Caki2 (cell line): ENCODE measurements at regions not wholly inside any gene's neighbourhood (a gene's known extent, or its start where the extent isn't known, plus 50 kb on each side); places are given as distances from the start of the nearest gene placed in this dataset.
"Not testable (repeated sequence)": the region's sequence is repeated elsewhere in the genome, so short reads cannot be mapped to it uniquely, and the experiment has no call there.

Source experiments
- DNase-seq: peaks from one replicate; pipeline ENCODE4 v3.0.0-alpha.2; 2015; ENCODE audit warnings: low read depth
- in situ Hi-C: cut with HindIII; loops from 2 replicates; pipeline ENCODE4 v1.10.0; 2016; ENCODE audit warnings: low sequenced_read_pairs, low pct_unique_long_range_greater_than_20kb, mixed read lengths

GRCh38 chr4:13912966-13913365 is 285.4 kb upstream of the BOD1L1 start:
- DNase-seq = no peak
- in situ Hi-C loops = no loop called here

DNA sequence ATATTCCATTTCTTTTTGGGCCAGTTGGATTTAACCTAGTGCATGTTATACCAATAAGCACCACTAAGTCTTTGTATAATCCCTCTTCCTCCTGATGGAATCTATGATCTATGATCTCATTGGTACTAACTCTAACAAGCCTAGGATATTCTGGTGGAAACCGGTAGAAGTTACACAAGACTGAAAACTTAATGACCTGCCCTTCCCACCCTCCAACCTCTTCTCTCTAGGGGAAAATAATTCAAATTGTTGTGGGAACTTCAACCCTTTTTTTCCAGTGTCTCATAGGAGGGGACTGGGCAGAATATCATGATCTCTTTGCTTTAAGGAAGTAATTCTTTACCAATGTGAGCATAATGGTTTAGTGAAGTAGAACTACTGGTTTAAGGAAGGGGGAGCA is 289.5 kb upstream of the BOD1L1 start:
- DNase-seq = peak; percentile 67
- in situ Hi-C loops = no loop called here

DNA sequence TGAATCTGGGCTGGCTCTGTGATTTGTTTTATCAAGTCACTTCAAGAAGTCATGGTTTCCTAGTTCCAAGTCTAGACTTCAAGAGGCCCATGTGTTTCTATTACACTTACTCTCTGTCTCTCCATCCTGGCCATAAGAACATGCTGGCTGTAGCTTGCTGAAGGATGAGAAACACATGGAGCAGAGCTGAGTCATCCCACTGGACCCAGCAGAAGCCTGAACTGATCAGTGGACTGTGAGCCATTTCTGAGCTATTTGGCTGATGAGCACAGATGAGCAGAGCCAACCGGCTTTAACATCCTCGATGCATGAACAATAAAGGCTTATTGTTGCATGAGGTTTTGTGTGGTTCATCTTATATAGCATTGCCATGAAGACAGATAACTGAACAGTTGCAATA is 290.6 kb upstream of the BOD1L1 start:
- in situ Hi-C loops = no loop called here
- peak; percentile 63 for DNase-seq

DNA sequence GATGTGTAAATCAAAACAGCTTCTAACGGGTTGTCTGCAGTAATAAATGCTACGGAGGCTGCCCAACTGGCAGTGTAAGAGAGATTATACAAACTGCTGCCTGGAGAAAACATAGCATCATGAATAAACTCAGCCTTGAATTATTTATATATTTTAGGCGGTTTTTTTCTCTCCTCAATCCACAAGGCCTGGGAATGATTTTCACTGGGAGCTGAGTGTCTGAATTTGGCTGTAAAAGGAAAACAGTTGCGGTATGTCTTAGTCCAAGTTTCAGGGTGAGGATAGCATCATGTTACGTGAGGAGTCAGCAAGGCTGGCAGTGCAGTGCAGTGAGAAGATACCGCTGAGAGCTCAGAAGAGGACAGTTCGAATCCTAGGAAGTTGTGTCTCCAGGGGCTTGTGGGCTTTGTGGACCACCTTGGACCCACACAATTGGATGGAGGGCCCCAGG is 291.5 kb upstream of the BOD1L1 start:
- no peak for DNase-seq
- in situ Hi-C loops = no loop called here

DNA sequence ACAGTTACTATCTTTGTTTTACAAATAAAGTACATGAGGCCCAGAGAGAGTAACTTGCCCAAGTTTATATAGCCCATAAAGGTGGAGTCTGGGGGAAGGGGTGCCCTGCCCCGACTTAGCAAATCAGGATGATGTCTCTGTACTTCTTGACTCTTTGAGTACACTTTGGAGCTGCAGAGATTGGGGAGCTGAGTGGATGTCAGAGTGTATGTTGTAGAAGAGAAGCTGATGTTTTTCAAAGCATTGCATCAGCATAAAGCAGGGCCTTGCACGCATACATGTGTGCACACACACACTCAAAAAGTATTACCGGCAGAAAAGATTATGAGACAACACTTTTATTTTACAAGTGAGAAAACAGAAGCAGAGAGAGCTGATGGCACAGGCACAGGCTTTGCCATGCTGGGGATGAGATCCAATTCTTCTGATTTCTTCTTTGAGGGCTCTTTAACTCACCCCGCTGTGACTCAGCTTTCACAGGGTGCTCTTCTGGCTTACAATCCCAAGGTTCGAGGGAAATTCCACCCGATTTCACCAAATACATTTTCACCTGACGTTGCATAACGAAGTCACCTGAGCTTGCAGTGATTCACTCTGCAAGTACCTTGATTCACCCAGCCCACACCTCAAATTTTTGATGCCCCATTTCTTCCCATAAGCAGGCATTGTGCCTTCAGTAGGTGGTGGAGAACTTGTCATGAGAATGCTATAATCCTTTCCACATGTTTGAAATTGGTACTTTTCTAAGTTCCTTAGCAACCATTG is 292.8 kb upstream of the BOD1L1 start:
- DNase-seq = no peak

GRCh38 chr4:13920901-13921300 is 293.4 kb upstream of the BOD1L1 start:
- DNase-seq = peak; percentile 94
- in situ Hi-C loops = no loop called here

More for the DNA sequence above, 292.8 kb upstream of the BOD1L1 start:
- in situ Hi-C loops = no loop called here

DNA sequence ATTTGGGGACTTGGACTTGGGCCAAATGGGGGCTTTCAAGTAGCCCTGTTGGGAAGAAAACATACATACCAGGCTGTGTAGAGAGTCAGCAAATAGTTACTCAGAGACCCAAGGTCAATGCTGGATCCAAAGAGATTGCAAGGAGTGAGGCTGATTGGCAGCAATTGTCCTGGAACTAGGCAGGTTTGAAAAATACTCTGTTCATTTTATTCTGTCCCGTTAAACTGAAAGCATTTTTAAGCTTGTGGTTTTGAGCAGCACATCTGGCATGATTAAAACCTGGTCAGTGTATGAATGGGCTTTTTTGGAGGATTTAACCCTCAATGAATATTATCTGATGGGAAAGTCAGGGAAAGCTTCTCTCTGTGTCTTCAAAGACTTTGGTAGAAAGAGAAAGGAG is 294.3 kb upstream of the BOD1L1 start:
- in situ Hi-C loops = no loop called here

DNA sequence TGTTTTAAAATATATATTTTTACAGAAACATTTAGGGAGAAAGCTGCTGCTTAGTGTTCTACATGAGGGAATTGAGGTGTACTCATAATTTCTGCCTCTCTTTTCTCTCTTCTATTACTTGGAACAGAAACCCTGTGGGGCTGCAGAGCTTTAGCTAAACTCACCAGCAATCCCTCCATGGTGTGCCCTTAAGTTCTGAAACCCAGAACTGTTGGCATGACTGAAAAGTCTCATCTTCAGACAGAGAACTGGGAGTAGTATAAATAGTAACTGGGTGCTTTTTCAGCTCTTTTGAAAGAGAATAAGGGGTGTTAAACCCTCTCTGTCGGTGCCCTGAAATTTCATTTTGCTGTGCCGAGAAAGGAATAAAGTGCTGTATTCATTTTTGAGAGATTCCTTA is 294.9 kb upstream of the BOD1L1 start:
- DNase-seq = no peak
- in situ Hi-C loops = no loop called here

More for the DNA sequence above, 294.3 kb upstream of the BOD1L1 start:
- no peak for DNase-seq

DNA sequence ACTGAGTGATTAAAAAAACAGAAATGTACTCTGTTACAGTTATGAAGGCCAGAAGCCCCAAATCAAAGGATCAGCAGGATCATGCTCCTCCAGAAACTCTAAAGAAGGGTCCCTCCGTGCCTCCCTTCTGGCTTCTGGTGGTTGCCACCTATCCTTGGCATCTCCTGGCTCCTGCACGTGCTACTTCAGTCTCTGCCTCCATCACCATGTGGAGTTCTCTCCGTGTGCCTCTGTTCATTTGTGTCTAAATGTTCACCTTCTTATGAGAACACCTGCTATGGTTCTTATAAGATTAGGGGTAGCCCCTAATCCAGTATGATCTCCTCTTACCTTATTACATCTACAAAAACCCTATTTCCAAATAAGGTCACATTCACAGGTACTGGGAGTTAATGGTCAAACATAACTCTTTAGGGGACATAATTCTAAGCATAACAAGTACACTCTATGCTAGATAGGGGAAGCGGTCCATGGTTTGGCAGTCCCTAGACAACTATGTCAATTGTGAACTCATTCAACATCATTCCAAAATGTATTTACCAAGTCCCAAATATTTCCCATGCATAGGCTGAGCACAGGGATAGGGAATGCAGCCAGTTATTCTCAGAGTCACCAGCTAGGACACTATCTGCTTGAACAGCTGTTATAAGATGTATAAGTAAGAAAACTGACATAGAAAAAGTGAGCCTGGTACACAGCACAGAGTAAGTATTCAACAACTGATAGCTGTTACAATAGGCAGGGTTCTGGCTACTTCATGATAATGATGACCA is 295.5 kb upstream of the BOD1L1 start:
- in situ Hi-C loops = no loop called here
- no peak for DNase-seq

- DNase-seq, in situ Hi-C loops: not testable (repeated sequence)
These were observed 297.4 kb upstream of the BOD1L1 start for GRCh38 chr4:13924900-13925299.

GRCh38 chr4:13928214-13928613 is 300.7 kb upstream of the BOD1L1 start:
- DNase-seq = no peak
- in situ Hi-C loops = no loop called here

DNA sequence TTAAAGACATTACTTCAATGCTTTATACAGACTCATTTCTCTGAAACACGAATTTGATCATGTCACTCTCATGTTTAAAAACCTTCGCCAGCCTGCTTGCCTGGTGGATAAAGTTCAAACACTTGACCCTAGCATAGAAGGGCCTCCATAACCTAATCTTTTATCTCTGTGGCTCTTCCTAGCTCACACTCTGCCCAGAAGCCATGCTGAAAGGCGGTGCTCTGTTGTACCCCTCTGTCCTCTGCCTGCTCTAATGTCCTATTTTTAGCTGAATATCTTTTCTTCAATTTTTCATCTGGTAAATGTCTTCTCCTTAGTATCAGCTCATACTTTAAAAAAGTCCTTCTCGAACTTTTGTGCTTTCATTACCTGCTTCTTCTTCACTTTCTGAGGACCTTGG is 302.6 kb upstream of the BOD1L1 start:
- in situ Hi-C loops = no loop called here
- no peak for DNase-seq

GRCh38 chr4:13933191-13933590 is 305.7 kb upstream of the BOD1L1 start:
- in situ Hi-C loops = no loop called here
- DNase-seq = no peak

- in situ Hi-C loops = no loop called here
- DNase-seq = no peak
These were observed 310.8 kb upstream of the BOD1L1 start for GRCh38 chr4:13938299-13938698.

DNA sequence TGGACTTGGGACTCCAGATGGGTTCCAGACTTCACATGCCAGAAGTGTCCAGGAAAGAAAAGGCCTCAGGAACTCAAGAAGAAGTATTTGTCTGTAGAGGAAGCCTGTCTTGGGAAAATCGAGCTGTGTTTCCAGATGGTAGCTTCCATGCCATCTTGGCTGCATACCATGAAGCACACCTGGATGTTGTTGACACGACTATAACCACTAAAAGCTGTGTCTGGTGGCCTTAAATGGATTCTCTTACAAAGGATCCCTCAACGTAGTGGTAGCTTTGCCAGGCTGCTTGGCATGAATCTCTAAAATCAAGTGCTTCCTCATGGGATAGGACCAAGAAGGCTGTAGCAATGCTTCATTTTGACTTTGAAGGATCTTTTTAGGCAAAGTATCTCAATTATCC is 313.4 kb upstream of the BOD1L1 start:
- no peak for DNase-seq
- in situ Hi-C loops = no loop called here

DNA sequence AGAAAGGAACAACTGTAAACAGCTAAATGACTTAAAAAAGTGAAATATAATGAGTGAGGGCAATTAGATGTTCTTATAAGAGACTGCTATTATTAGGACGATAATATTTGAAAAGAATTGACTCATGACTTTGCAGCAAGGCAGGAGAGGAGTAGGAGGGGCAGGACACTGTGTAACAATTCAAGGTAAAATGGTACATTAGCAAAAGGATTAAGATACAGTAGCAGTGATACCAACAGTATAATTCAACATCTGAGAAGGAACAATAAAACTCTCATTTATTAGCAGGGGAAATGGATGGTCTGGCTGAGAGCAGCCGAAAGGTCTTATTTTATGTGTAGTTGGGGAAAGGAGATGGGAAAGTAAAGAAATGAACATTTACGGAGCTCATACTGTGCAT is 315.5 kb upstream of the BOD1L1 start:
- in situ Hi-C loops = no loop called here

DNA sequence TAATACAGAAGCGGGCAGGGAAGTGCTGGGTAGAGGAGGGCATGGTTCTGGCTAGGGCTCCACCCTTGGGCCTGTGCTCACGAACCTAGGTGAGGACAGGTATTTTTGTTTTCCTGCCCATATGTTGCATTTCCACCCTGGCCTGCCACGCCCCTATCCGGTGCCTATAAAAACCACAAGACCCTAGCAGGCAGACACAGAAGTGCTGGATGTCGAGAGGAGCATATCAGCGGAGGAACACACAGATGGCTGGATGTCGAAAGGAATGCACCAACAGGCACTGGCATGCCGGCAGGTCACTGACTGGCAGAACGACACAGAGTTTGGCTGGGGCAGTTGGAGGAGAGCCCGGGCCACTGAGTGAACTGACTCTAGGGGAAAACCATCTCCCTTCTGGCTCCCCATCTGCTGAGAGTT is 316.6 kb upstream of the BOD1L1 start:
- in situ Hi-C loops = no loop called here

More for the DNA sequence above, 315.5 kb upstream of the BOD1L1 start:
- no peak for DNase-seq

DNA sequence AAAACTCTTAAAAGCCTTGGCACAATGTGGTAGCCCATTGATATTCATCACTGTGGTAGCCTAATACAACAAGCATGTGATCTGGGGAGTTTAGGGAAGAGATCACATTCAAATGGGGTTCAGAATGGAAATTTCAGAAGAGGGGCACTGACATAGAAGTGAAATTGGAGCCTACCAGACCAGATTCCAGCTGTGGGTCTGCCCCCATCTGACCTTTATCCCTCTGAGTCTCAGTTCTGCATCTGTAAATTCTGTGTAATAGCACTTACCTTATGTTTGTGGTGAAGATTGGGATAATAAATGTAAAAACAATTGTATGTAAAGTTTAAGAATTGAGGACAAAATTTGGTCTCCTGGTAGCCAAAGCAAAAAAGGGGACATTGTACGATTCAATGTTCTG is 320.4 kb upstream of the BOD1L1 start:
- no peak for DNase-seq
- in situ Hi-C loops = no loop called here

More for the DNA sequence above, 316.6 kb upstream of the BOD1L1 start:
- DNase-seq = no peak

DNA sequence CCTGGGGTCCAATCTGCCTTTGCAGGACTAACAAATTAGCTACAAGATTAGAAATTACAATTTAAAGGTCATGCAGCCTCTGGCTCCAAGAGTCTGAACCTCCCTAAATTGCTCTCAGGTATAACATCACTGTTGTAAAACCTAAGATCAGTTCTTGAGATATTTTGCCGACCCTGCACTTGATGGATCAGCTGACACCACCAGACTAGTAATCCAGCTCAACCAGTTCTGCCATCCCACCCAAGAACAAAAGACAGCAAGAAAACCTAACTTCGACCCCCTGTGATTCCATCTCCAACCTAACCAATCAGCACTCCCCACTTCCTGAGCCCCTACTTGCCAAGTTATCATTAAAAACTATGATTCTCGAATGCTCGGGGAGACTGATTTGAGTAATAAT is 323.0 kb upstream of the BOD1L1 start:
- in situ Hi-C loops = no loop called here

GRCh38 chr4:13953083-13953482 is 325.6 kb upstream of the BOD1L1 start:
- in situ Hi-C loops = no loop called here
- no peak for DNase-seq

More for the DNA sequence above, 323.0 kb upstream of the BOD1L1 start:
- no peak for DNase-seq
